ENCODE measurements at regions not wholly inside any gene's neighbourhood (a gene's known extent, or its start where the extent isn't known, plus 50 kb on each side); places are given as distances from the start of the nearest gene placed in this dataset.

GRCh38 chr20:55239269-55239668 is 763.9 kb downstream of the DOK5 start:
- no peak for DNase-seq

GRCh38 chr20:55232647-55233046 is 757.3 kb downstream of the DOK5 start:
- no peak for DNase-seq

DNA sequence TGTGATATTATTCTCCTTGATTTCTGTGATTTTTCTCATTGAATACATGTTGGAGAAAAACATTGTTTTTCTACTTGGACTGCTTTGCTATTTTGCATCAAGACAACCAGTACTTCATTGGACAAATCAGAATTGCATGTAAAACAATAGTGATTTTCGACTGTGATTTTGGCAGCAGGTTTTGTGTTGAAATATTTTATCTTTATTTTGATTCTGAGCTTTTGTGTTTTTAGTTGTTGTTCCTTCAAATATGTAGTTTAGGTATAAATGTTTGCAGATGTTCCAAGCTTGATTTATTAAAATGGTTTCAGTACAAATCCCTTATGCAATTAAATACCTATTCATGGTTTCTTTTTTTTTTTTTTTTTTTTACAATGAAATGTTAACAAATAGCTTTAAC is 754.1 kb downstream of the DOK5 start:
- no peak for DNase-seq

GRCh38 chr20:55216525-55217242 is 741.3 kb downstream of the DOK5 start:
- DNase-seq = no peak

DNA sequence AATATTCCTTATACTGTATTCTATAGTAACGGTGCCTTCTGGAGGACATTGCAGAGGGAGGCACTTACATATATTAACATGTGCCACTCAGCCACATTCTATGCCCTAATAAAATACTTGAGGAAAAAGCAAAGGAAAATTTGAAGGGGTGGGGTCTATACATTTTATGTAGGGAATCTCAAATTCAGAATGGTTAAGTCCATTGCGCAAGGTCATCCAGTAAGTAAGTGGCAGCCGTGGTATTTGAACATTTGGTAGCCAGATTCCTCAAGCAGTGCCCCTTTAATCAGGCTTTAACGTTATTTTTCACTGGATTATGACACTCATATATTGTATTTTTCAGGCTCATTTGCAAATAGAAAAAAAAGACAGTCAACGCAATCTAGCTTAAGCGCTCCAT is 738.3 kb downstream of the DOK5 start:
- DNase-seq = no peak

DNA sequence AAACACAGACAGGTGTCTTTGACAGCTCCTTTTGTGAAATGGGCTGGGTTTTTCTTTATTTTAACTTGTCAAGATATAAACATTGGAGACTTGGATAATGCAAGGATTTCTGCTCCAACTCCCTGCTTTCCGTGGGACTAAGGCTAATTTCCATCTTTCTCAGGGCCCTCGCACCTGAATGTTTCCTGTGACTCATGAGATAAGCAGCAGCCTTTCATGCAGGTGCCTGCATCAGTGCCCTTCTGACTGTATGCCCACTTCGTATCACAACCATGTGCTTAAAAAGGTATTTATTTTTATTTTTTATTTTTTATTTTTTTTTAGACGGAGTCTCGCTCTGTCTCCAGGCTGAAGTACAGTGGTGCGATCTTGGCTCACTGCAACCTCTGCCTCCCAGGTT is 736.1 kb downstream of the DOK5 start:
- DNase-seq = no peak

GRCh38 chr20:55205665-55206064 is 730.3 kb downstream of the DOK5 start:
- DNase-seq = no peak

DNA sequence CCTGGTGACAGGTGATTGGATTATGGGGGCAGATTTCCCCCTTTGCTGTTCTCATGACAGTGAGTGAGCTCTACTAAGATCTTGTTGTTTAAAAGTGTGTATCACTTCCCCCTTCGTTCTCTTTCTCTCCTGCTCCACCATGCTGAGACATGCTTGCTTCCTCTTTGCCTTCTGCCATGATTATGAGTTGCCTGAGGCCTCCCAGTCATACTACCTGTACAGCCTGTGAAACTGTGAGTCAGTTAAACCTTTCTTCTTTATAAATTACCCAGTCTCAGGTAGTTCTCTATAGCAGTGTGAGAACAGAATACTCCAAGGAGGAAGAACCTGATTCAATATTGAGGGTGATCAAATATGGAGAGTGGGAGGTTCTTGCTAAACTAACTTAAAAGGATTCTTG is 724.9 kb downstream of the DOK5 start:
- no peak for DNase-seq

- DNase-seq = no peak
Observed at GRCh38 chr20:55194947-55195346, 719.6 kb downstream of the DOK5 start.

GRCh38 chr20:55186228-55186627 is 710.8 kb downstream of the DOK5 start:
- no peak for DNase-seq

GRCh38 chr20:55175081-55175480 is 699.7 kb downstream of the DOK5 start:
- DNase-seq = no peak

DNA sequence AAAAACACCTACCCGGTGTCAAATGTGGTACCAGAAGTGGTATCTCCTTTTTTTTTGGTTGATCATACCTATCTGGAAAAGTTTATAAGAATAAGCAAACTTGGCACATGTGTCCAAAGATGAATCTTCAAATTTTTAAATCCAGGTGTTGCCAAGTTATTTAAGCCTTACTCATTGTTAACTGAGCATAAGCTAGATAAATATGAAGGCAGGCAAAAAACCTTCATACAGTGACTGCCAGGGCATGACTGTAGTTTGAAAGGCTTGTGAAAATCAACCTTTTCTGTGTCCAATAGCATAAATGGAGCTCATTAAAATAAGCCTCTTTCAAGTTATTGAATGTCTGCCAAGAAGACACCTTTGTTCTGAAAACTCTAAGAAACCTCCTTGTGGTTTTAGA is 699.2 kb downstream of the DOK5 start:
- DNase-seq = no peak

DNA sequence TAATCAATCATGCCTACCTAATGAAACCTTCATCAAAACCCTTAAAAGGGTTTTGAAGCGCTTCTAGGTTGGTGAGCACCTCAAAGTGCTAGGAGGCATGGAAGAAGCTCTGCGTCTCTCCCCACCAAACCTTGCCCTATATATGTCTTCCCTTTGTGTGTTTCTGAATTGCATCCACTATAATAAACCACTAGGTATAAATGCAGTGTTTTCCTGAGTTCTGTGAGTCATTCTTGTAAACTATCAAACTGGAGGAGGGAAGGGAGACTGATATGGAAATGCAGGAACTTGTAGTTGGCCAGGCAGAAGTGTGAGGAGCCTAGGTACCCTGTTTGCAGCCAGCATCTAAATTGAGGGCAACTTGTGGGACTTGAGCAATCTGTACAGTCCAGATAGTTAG is 698.8 kb downstream of the DOK5 start:
- no peak for DNase-seq

GRCh38 chr20:55173601-55174000 is 698.2 kb downstream of the DOK5 start:
- DNase-seq = no peak

DNA sequence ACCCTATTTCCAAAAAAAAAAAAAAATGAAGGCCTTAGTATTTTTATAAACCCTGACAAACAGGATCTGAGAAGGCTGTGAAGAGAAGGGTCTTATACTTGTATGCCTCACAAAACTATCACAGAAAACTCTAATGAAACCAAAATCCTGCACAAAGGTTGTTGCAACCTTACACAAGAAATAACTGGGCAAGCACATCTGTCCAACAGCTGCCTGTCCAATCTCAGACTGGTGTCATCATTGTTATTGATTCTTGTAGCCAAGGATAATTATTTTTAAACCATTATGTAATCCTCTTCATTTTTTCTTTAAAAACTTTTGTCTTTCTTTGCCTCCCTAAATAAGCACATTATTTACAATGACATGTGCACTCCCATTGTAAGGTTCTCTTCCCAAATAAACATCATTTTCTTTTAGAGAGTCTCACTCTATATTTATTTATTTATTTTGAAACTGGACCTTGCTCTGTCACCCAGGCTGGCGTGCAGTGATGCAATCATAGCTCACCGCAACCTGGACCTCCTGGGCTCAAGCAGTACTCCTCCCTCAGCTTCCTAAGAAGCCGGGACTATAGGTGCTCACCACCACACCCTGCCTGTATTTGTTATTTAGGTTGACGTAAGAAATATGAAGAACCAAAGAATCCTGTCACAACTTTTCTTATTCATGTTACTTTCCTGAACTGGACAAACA is 697.1 kb downstream of the DOK5 start:
- DNase-seq = no peak

DNA sequence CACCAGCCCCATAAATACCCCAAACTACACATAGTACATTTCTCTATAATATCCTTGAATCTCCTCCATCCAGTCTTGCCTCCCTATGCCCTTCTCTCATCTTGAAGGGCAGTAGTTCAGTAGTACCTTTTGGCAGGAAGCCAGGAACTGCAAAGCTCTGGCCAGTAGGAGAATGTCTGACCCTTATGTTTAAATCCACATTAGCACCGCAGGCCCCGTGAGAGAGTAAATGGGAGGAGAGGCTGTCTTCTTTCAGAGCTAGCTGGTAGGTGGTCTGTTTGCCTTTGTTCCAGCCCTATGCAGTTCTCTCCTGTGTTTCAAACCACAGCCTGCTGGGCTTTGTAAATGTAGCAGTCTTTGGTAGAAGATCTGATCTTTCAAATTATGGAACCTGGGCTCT is 690.7 kb downstream of the DOK5 start:
- DNase-seq = no peak

- DNase-seq = no peak
Observed at GRCh38 chr20:55160996-55161395, 685.6 kb downstream of the DOK5 start.

DNA sequence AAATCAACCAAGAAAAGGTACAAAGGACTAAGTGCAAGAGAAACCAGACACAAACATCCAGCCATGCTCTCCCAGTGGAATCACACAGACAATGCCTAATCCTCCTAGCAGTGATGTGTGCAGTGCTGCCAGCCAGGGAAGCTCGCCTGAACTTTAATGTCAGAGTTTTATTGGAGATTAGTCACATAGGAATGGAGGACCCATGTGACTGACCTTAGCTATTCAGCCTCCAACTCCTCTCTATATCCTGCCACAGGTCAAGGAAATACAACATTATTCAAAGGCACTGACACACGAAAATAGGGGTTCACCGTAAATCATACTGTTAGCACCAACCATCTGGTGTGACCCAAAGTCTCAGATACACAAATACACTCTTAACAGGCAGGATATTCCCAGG is 684.6 kb downstream of the DOK5 start:
- DNase-seq = no peak

- no peak for DNase-seq
Observed at GRCh38 chr20:55159230-55159629, 683.8 kb downstream of the DOK5 start.

DNA sequence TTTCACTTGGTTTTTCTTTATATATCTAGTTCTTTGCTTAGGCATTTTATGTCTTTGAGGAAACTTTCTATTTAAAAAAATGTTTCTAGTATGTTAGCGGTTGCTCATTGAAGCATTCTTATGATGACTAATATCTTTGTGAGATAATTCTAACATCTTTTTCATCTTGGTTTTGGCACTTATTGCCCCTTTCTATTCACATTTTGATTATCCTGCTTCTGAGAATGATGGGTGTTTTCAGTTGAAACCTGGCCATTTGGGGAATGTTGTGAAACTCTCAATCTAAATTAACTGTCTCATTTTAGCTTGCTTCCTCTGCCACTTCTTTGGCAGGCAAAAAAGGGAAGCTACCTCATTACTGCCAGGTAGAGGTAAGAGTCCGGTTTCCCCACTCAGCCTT is 683.1 kb downstream of the DOK5 start:
- no peak for DNase-seq

DNA sequence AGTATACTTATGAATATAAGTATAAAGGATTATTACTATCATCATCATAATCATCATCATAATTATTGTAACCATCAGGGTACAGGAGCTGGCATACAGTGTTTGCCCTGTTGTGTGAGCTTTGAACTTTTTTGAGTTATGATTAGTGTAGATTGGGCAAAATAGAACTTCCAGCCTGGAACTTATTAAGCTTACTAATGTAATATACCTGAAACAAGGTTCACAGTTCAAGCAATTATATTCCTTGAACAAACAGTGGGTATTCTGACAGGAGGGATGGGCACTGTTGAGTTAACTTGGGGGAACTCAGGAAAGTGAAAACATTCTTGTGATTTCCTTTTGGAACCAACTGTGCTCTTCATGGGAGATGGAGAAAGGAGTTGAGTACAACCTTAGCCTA is 680.0 kb downstream of the DOK5 start:
- no peak for DNase-seq

- DNase-seq = no peak
Observed at GRCh38 chr20:55153001-55153645, 677.7 kb downstream of the DOK5 start.

DNA sequence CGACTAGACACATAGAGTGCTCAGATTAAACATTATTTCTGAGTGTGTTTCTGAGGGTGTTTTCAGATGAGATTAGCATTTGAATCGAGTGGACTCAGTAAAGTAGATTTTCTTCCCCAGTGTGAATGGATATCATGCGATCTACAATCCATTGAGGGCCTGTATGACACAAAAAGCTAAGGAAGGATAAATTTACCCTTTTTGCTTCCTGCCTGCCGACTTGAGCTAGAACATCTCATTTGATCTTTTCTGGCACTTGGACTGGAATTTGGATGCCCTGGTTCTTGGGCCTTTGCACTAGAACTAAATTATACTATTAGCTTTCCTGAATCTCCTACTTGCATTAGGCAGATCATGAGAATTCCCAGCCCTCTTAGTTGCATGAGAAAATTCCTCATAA is 675.8 kb downstream of the DOK5 start:
- no peak for DNase-seq

DNA sequence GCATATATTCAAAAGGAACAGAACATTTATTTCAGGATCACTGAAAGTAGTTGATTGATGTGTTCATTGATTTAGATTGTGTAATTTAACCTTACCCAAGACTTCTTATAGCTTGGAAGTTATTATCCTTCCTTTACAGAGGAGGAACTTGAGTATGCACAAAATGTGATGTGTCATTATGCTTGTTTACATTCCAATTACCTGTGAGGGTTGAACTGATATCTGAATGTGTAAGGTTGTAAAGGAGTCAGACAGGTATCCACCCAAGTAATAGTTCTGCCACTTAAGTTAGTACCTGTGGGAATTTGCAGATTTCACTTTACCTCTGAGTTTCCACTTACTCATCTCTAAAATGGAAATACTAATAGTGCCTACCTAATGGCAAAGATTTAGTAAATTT is 668.2 kb downstream of the DOK5 start:
- no peak for DNase-seq

Measured in NCI-H446 (cell line).